ENCODE measurements at regions not wholly inside any gene's neighbourhood (a gene's known extent, or its start where the extent isn't known, plus 50 kb on each side); places are given as distances from the start of the nearest gene placed in this dataset.

GRCh38 chr5:101838435-101838834, 457.6 kb downstream of the SLCO4C1 start:
- H3K4me3 ChIP-seq (ENCODE audit: insufficient read length, low read depth): no peak overlapping the region
- H3K27me3 ChIP-seq (ENCODE audit: insufficient read depth, insufficient read length): no peaks in the 10 kb centered on the region
- no peaks in the 10 kb centered on the region for H3K36me3 ChIP-seq (ENCODE audit: insufficient read depth, insufficient read length, low read length)
- H3K9me3 ChIP-seq (ENCODE audit: insufficient read depth, low read length): no peaks in the 10 kb centered on the region
- no peak for DNase-seq (ENCODE audit: low read depth, low spot score)
- TF ChIP-seq YY1 (IDR thresholded peaks at IDR 0.05; ENCODE audit: insufficient read depth, insufficient read length) (no peak), ZNF274 (IDR thresholded peaks at IDR 0.05; ENCODE audit: low read depth, low read length) (no peak), SUZ12 (IDR thresholded peaks at IDR 0.05; ENCODE audit: extremely low read depth, insufficient read depth, insufficient read length) (no peak)
- no peaks in the 10 kb centered on the region for H3K4me1 ChIP-seq (ENCODE audit: insufficient read depth, insufficient read length)
- no peak overlapping the region for H3K9ac ChIP-seq (ENCODE audit: insufficient read length, low read depth)

DNA sequence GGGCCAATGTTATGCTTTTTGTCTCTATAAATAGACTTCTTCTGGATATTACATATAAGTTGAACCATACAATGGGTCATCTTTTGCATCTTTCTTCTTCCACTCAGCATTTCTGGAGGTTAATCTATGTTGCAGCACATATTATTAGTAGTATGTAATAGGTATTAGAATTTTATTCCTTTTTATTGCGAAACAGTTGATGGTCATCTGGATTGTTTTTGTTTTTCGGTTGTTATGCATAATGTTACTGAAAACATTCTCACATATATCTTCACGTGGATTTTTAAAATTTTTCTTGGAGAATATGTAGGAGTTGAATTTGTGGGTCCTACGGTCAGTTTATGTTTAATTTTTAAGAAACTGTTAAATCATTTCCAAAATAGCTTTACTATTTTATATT, 466.8 kb downstream of the SLCO4C1 start:
- no peak for DNase-seq (ENCODE audit: low read depth, low spot score)
- H3K9ac ChIP-seq (ENCODE audit: insufficient read length, low read depth): no peak overlapping the region
- H3K9me3 ChIP-seq (ENCODE audit: insufficient read depth, low read length): no peaks in the 10 kb centered on the region
- H3K36me3 ChIP-seq (ENCODE audit: insufficient read depth, insufficient read length, low read length): no peaks in the 10 kb centered on the region
- H3K27me3 ChIP-seq (ENCODE audit: insufficient read depth, insufficient read length): no peaks in the 10 kb centered on the region
- H3K4me3 ChIP-seq (ENCODE audit: insufficient read length, low read depth): no peak overlapping the region
- H3K4me1 ChIP-seq (ENCODE audit: insufficient read depth, insufficient read length): no peaks in the 10 kb centered on the region
- TF ChIP-seq SUZ12 (IDR thresholded peaks at IDR 0.05; ENCODE audit: extremely low read depth, insufficient read depth, insufficient read length) (no peak), YY1 (IDR thresholded peaks at IDR 0.05; ENCODE audit: insufficient read depth, insufficient read length) (no peak)

- H3K4me3 ChIP-seq (ENCODE audit: insufficient read length, low read depth): no peak overlapping the region
- H3K9me3 ChIP-seq (ENCODE audit: insufficient read depth, low read length): peaks cover 2% of the 10 kb centered on the region; the same call in 1 of the 2 replicates
- TF ChIP-seq YY1 (IDR thresholded peaks at IDR 0.05; ENCODE audit: insufficient read depth, insufficient read length) (no peak), ZNF274 (IDR thresholded peaks at IDR 0.05; ENCODE audit: low read depth, low read length) (no peak), SUZ12 (IDR thresholded peaks at IDR 0.05; ENCODE audit: extremely low read depth, insufficient read depth, insufficient read length) (no peak)
- no peaks in the 10 kb centered on the region for H3K4me1 ChIP-seq (ENCODE audit: insufficient read depth, insufficient read length)
- H3K36me3 ChIP-seq (ENCODE audit: insufficient read depth, insufficient read length, low read length): no peaks in the 10 kb centered on the region
- no peaks in the 10 kb centered on the region for H3K27me3 ChIP-seq (ENCODE audit: insufficient read depth, insufficient read length)
- no peak for DNase-seq (ENCODE audit: low read depth, low spot score)
- H3K9ac ChIP-seq (ENCODE audit: insufficient read length, low read depth): no peak overlapping the region
Measured at GRCh38 chr5:101811466-101811865, 484.6 kb downstream of the SLCO4C1 start.

- H3K27me3 ChIP-seq (ENCODE audit: insufficient read depth, insufficient read length): no peaks in the 10 kb centered on the region
- peaks cover 5% of the 10 kb centered on the region; the same call in 1 of the 2 replicates for H3K9me3 ChIP-seq (ENCODE audit: insufficient read depth, low read length)
- H3K4me3 ChIP-seq (ENCODE audit: insufficient read length, low read depth): no peak overlapping the region
- TF ChIP-seq YY1 (IDR thresholded peaks at IDR 0.05; ENCODE audit: insufficient read depth, insufficient read length) (no peak), ZNF274 (IDR thresholded peaks at IDR 0.05; ENCODE audit: low read depth, low read length) (no peak), SUZ12 (IDR thresholded peaks at IDR 0.05; ENCODE audit: extremely low read depth, insufficient read depth, insufficient read length) (no peak)
- H3K4me1 ChIP-seq (ENCODE audit: insufficient read depth, insufficient read length): no peaks in the 10 kb centered on the region
- no peak overlapping the region for H3K9ac ChIP-seq (ENCODE audit: insufficient read length, low read depth)
- H3K36me3 ChIP-seq (ENCODE audit: insufficient read depth, insufficient read length, low read length): no peaks in the 10 kb centered on the region
- DNase-seq (ENCODE audit: low read depth, low spot score): no peak
Measured at GRCh38 chr5:101806410-101806809, 489.7 kb downstream of the SLCO4C1 start.

DNA sequence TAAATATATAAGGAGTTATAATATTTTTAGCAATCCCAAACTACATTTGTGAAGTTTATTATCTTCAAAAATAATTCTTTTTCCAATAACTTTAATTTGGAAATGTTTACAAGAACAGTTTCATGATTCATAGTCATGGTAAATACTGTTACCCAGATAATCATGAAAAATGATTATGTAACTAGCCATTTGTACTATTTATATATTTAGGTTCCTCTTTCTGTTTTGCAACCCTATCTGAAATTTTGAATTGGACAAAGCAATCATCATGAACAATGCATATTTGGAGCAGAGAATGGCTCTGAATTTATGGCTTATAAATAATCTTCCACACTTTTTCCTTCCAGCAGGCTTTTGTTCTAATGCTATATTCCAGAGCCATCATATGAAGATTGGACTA, 499.7 kb downstream of the SLCO4C1 start:
- DNase-seq (ENCODE audit: low read depth, low spot score): no peak
- no peak overlapping the region for H3K4me3 ChIP-seq (ENCODE audit: insufficient read length, low read depth)
- TF ChIP-seq SUZ12 (IDR thresholded peaks at IDR 0.05; ENCODE audit: extremely low read depth, insufficient read depth, insufficient read length) (no peak), YY1 (IDR thresholded peaks at IDR 0.05; ENCODE audit: insufficient read depth, insufficient read length) (no peak), ZNF274 (IDR thresholded peaks at IDR 0.05; ENCODE audit: low read depth, low read length) (no peak)
- no peaks in the 10 kb centered on the region for H3K4me1 ChIP-seq (ENCODE audit: insufficient read depth, insufficient read length)
- no peaks in the 10 kb centered on the region for H3K9me3 ChIP-seq (ENCODE audit: insufficient read depth, low read length)
- no peak overlapping the region for H3K9ac ChIP-seq (ENCODE audit: insufficient read length, low read depth)
- no peaks in the 10 kb centered on the region for H3K27me3 ChIP-seq (ENCODE audit: insufficient read depth, insufficient read length)
- H3K36me3 ChIP-seq (ENCODE audit: insufficient read depth, insufficient read length, low read length): no peaks in the 10 kb centered on the region

DNA sequence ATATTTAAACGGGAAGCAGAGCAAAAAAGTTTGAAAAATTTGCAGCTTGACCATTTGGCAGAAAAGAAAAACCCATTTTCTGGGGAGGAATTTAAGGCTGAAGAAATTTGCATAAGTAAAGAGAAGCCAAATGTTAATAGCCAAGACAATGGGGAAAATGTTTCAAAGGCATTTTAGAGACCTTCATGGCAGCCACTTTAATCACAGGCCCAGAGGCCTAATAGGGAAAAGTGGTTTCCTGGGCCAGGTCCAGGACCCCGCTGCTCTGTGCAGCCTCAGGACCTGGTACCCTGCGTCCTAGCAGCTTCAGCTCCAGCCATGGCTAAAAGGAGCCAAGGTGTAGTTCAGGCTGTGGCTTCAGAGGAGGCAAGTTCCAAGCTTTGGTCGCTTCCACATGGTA, 507.3 kb downstream of the SLCO4C1 start:
- H3K9ac ChIP-seq (ENCODE audit: insufficient read length, low read depth): no peak overlapping the region
- H3K9me3 ChIP-seq (ENCODE audit: insufficient read depth, low read length): no peaks in the 10 kb centered on the region
- H3K4me1 ChIP-seq (ENCODE audit: insufficient read depth, insufficient read length): no peaks in the 10 kb centered on the region
- no peaks in the 10 kb centered on the region for H3K36me3 ChIP-seq (ENCODE audit: insufficient read depth, insufficient read length, low read length)
- H3K4me3 ChIP-seq (ENCODE audit: insufficient read length, low read depth): no peak overlapping the region
- no peak for DNase-seq (ENCODE audit: low read depth, low spot score)
- no peaks in the 10 kb centered on the region for H3K27me3 ChIP-seq (ENCODE audit: insufficient read depth, insufficient read length)
- TF ChIP-seq ZNF274 (IDR thresholded peaks at IDR 0.05; ENCODE audit: low read depth, low read length) (no peak), SUZ12 (IDR thresholded peaks at IDR 0.05; ENCODE audit: extremely low read depth, insufficient read depth, insufficient read length) (no peak), YY1 (IDR thresholded peaks at IDR 0.05; ENCODE audit: insufficient read depth, insufficient read length) (no peak)

DNA sequence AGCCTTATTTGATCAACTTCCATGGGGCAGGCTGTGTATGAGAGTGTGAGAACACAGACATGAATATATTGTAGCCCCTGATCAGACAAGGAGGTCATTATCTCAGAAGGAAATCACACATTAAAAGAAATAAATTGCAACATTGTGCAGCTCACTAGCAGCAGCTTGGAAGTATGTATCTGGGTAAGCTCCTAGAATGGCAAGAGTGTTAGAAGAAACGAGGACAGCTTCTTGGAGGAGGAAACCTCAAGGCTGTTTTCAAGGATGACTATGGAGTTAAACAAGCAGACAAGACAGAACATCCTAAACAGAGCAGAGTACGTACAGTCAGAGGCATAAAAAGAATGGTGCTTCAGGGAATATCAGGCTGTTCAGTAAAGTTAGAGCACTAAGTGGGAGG, 511.0 kb downstream of the SLCO4C1 start:
- TF ChIP-seq ZNF274 (IDR thresholded peaks at IDR 0.05; ENCODE audit: low read depth, low read length): no peak
- no peak for TF ChIP-seq YY1 (IDR thresholded peaks at IDR 0.05; ENCODE audit: insufficient read depth, insufficient read length)

More for the DNA sequence above, 511.0 kb downstream of the SLCO4C1 start:
- Histone ChIP-seq H3K9ac (ENCODE audit: insufficient read length, low read depth) (no peak overlapping the region), H3K27me3 (ENCODE audit: insufficient read depth, insufficient read length) (no peaks in the 10 kb centered on the region), H3K4me1 (ENCODE audit: insufficient read depth, insufficient read length) (no peaks in the 10 kb centered on the region), H3K9me3 (ENCODE audit: insufficient read depth, low read length) (no peaks in the 10 kb centered on the region), H3K36me3 (ENCODE audit: insufficient read depth, insufficient read length, low read length) (no peaks in the 10 kb centered on the region), H3K4me3 (ENCODE audit: insufficient read length, low read depth) (no peak overlapping the region)
- DNase-seq (ENCODE audit: low read depth, low spot score): no peak
